Stimulated activated CD4-positive, alpha-beta T cell treated with anti-CD3 and anti-CD28 coated beads, Interleukin-1b, Interleukin-23, amount 100 ng/mL, for 48 hours (primary cell): ENCODE measurements at regions not wholly inside any gene's neighbourhood (a gene's known extent, or its start where the extent isn't known, plus 50 kb on each side); places are given as distances from the start of the nearest gene placed in this dataset.

Experiments used
- DNase-seq: peaks from one replicate; pipeline ENCODE4 v3.0.0-alpha.2; 2020

GRCh38 chr12:124517260-124518050, 50.0 kb downstream of the NCOR2 start:
- no peak for DNase-seq

- no peak for DNase-seq
These were observed 50.6 kb downstream of the NCOR2 start for GRCh38 chr12:124516850-124517249.

GRCh38 chr12:124515981-124516380, 51.4 kb downstream of the NCOR2 start:
- DNase-seq = no peak

GRCh38 chr12:124514996-124515932, 52.1 kb downstream of the NCOR2 start:
- DNase-seq = no peak

GRCh38 chr12:124514145-124514995, 53.0 kb downstream of the NCOR2 start:
- DNase-seq = no peak

GRCh38 chr12:124513297-124513867, 54.0 kb downstream of the NCOR2 start:
- DNase-seq = no peak

GRCh38 chr12:124512667-124513296, 54.6 kb downstream of the NCOR2 start:
- DNase-seq = no peak

- DNase-seq = no peak
These were observed 56.0 kb downstream of the NCOR2 start for GRCh38 chr12:124511259-124511985.

GRCh38 chr12:124510301-124510970, 57.0 kb downstream of the NCOR2 start:
- DNase-seq = no peak

- no peak for DNase-seq
These were observed 57.6 kb downstream of the NCOR2 start for GRCh38 chr12:124509676-124510300.

GRCh38 chr12:124509300-124509675, 58.1 kb downstream of the NCOR2 start:
- DNase-seq = no peak

- DNase-seq = no peak
These were observed 58.9 kb downstream of the NCOR2 start for GRCh38 chr12:124508381-124509079.

GRCh38 chr12:124507188-124508109, 60.0 kb downstream of the NCOR2 start:
- no peak for DNase-seq

- DNase-seq = no peak
These were observed 60.6 kb downstream of the NCOR2 start for GRCh38 chr12:124506832-124507153.

GRCh38 chr12:124506145-124506831, 61.1 kb downstream of the NCOR2 start:
- no peak for DNase-seq

- no peak for DNase-seq
These were observed 62.2 kb downstream of the NCOR2 start for GRCh38 chr12:124505001-124505818.
